ENCODE measurements at regions not wholly inside any gene's neighbourhood (a gene's known extent, or its start where the extent isn't known, plus 50 kb on each side); places are given as distances from the start of the nearest gene placed in this dataset.

DNA sequence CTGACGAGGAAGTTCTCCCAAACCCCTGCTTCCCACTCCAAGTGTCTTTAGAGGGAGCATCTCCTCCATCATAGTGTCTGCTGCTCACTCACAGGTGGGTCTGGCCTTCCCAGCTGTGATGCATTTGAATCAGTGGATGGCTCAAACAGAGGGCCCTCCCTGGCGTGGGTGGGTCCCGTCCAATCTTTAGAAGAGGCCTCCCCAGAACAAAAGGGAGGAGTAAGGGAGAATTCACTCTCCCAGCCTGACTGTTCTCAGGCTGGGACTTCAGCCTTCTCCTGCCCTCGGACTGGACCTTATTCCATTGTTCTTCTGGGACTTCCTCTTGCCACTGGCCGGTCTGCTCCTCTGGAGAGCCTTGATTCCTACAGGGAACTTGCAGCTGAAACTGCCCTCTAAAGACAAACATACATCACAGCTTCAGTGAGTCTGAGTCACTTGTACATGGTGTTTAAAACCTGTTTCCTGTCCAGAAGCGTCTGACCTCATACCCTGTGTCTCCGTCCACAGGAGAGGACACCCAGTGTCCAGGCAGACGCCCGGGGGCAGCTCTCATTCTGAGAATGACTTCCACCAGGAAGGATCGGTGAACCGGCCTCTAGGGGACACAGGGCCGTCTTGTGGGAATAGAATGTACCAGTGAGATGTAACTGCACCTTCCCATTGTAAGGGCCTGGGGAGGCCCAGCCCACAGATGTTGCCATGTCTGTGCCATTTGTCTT, 234.7 kb downstream of the BRD1 start:
- in situ Hi-C loops (cut with HindIII; ENCODE audit: low sequenced_read_pairs) = no loop called here

DNA sequence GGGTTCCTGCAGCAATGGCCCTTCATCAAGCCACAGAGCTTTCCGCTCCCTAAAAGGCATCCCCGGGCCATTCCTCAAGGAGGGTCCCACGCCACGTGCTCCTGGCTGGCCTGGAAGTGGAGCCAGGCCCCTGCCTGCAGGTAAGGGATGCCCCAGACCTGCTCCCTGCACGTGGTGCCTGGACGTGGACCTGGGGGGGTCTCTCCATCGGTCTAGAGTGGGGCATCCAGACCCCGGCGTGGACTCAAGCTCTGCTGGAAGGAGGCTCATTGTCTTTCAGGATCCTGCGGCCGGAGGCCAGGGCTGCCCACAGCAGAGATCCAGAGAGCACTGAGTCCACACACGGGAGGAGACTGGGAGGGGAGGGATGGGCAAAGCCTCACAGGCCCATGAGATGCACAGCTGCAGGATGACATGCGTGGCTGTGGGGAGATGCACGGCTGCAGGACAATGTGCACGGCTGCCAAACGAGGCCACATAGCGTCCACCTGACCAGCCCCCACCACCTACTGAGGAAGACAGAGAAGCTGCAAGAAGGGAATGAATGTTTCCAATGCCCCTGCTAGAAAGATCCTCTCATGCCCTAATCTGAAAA, 236.7 kb downstream of the BRD1 start:
- in situ Hi-C loops (cut with HindIII; ENCODE audit: low sequenced_read_pairs) = no loop called here

DNA sequence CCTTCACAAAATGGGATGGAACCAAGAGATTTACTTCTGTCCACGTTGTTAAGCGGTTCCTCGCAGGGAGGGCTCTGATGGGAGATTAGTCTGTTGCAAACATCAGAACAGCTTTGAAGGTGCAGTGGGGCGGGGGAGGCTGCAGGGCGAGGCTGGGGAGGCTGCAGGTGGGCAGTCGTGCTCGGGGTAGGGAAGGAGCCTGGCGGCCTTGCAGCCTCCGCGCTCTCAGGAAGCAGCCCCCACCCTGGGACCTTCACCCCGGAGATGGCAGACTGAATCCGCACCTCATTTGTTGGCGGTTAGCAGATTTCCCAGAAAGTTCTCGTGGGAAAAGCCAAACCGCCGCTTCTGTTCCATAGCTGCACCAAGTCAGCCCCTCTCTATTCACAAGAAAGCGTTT, 237.3 kb downstream of the BRD1 start:
- in situ Hi-C loops (cut with HindIII; ENCODE audit: low sequenced_read_pairs) = no loop called here

DNA sequence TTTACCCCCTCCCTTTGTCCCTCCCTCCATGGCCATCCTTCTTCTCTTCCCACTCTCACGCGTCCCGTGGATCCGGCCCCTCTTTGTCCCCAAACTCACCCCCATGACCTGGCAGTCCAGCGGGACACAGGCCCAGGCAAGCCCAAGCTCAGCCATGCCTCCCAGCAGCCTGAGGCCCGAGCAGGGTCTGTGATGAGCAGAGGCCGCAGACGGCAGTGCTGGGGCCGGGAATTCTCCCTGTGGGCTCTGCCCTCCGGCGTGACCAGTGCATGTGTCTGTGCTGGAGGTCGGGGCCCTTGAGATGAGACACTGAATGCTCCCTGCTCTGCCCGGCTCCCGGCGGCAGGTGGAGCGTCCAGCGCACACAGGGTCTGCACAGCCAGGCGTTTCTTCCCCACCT, 237.9 kb downstream of the BRD1 start:
- in situ Hi-C loops (cut with HindIII; ENCODE audit: low sequenced_read_pairs) = no loop called here

GRCh38 chr22:49589301-49589700, 238.4 kb downstream of the BRD1 start:
- in situ Hi-C loops (cut with HindIII; ENCODE audit: low sequenced_read_pairs) = no loop called here

DNA sequence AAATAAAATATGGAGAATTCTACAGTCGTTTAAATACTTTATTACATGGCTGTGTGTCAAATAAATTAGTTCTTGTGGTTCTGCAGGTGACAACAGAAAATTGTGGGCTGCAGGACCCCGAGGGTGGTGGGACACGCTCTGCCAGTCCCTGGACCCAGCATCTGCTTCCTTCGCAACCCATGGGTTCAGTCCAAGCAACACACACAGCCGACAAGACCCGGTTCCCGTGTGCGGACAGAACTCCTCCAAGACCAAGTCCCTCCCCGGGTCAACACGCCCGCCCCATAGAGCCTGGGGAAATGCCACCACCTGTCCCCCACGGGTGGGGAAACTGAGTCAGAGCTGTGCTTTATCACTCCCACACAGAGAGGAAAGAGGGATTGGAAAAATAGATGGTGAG, 238.9 kb downstream of the BRD1 start:
- in situ Hi-C loops (cut with HindIII; ENCODE audit: low sequenced_read_pairs) = no loop called here

DNA sequence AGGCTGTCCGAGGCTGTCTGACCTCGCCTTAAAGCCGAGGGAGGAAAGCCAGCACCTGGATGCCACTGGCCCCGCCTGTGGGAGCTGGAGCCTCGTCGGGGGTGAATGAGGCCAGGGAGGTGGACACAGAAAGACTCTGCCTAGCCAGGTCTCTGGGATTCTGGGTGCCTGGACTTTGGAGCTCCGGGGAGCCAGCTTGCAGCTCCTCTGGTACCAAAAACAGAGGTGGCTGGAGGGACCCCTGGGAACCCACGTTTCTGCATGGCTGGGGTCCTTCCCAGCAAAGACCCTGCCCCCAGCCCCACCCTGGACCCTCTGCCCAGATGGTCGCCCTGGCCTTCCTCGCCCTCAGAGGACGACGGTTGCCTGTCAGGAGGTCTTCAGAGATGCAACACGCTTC, 239.7 kb downstream of the BRD1 start:
- in situ Hi-C loops (cut with HindIII; ENCODE audit: low sequenced_read_pairs) = no loop called here

DNA sequence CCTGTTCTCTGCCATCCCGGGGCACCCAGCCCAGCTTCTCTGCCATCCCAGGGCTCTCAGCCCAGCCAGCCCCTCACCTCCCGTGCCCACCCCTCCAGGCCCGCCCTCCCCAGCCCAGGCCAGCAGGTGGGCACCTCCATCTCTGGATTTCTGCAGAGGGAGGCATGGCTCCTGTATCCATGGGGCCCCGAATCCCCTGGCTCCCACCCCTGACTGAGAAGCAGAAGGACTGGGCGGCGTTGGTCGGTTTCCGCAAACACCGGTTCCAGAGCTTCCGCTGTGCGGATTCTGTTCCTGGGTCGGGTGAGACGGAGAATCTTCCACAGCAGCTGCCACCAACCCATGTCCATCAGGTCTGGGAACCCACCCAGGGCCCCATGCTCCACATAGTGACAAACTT, 240.3 kb downstream of the BRD1 start:
- in situ Hi-C loops (cut with HindIII; ENCODE audit: low sequenced_read_pairs) = no loop called here

DNA sequence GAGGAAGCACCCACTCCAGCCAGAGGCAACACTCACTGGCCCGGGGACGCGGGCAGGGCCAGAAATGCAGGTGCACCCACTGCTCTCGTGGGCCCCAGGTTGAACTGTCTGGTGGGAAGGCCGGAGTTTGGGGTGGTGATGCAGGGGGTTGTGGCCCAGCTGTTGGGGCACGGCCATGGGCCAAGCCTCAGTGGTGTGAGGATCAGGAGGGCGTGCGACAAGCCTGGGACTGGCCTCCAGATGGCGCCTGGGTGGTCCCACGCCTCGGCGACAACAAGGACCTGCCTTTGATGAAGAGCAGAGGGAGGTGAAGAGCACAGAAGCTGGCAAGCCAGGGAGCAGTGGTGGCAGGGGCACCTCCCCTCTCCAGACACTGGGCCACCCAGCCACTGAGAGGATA, 240.8 kb downstream of the BRD1 start:
- in situ Hi-C loops (cut with HindIII; ENCODE audit: low sequenced_read_pairs) = no loop called here

DNA sequence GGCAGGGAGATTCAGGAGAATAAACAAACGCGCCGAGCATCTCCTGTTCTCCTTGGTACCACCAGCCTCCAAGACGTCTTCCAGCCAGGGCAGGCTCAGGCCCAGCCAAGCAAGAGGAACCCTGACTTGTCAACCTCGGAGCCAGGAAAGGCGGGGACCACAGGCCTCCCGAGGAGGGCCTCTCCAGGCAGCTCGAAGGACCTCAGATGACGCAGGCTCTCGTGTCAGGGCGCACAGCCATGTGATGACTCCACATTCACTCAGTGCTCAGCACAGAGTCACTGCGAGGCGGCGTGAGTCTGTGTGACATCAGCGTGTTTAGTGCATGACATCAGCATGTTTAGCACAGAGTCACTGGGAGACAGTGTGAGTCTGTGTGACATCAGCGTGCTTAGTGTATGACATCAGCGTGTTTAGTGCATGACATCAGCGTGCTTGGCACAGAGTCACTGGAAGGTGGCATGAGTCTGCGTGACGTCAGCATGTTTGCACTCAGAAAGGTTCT, 241.4 kb downstream of the BRD1 start:
- in situ Hi-C loops (cut with HindIII; ENCODE audit: low sequenced_read_pairs) = no loop called here

GRCh38 chr22:49585461-49586243, 242.0 kb downstream of the BRD1 start:
- in situ Hi-C loops (cut with HindIII; ENCODE audit: low sequenced_read_pairs) = no loop called here

GRCh38 chr22:49583886-49584505, 243.7 kb downstream of the BRD1 start:
- in situ Hi-C loops (cut with HindIII; ENCODE audit: low sequenced_read_pairs) = no loop called here

- in situ Hi-C loops (cut with HindIII; ENCODE audit: low sequenced_read_pairs) = no loop called here
Measured at GRCh38 chr22:49583341-49583740, 244.3 kb downstream of the BRD1 start.

DNA sequence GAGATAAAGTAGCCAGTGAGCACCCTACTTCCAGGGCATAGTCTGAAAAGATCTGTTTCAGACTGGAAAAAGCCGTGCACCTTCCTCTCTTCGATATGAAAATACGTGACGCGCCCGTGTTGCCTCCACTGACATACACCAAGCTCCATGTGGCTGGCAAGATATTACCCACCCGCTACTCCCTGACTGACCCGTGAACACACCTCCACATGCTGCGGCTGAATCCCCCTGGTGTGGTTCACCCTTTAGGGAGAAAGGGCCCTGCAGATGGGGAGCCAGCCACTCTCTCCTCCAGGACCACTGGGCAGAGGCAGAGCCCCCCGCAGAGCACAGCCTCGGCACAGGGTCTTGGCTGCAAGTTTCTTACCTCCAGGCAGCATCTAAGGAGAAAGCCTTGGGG, 245.0 kb downstream of the BRD1 start:
- in situ Hi-C loops (cut with HindIII; ENCODE audit: low sequenced_read_pairs) = no loop called here

GRCh38 chr22:49582181-49582580, 245.5 kb downstream of the BRD1 start:
- in situ Hi-C loops (cut with HindIII; ENCODE audit: low sequenced_read_pairs) = no loop called here

DNA sequence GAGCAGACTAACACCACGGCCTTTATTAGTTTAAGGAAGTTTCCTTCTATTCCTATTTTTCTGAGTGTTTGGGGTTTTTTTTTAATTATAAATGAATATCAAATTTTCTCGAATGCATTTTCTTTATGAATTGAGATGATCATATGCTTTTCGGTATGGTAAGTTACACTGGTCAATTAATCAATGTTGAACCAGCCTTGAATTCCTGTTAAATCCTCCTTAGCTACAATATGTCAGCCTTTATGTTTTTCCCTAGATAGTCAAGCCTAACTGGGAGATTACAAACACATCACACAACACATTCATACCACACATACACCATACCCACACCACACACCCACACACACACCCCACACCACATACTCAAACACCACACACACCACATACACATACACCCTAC, 247.6 kb downstream of the BRD1 start:
- in situ Hi-C loops (cut with HindIII; ENCODE audit: low sequenced_read_pairs) = no loop called here

DNA sequence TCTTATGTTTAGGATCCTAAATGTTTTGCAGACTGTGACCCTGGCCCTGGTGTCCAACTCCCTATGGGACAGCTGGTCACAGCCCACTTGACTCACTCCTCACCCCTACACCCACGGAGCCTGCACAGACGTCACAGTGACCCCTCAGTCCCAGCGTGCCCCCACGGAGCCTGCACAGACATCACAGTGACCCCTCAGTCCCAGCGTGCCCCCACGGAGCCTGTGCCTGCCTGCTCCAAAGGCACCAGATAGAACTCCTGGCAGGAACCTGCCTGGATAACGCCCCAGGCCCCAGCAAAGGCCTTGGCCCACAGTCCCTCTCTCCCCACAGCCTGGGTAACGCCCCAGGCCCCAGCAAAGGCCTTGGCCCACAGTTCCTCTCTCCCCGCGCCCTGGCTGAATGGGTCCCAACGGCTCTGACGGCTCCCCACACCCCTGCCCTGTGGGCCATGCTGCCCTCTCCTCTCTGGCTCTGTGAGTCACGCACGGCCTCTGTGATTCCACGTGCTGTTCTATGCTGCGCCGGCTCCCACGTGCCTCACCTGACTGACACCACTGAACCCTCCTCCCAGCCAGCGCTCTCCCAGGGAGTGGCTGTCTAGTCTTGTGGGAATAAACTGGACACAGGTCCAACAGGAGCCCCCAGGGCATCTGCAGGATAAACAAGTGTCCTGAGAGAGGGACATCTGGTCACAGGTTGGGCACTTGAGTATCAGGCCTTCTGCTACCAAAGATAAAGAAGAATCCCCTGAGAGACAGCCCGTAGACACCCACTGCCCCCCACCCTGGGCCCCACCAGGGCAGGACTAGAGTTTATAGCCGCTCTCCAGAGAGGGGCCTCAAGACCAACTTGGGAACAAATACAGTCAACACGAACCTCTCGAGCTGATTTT, 250.3 kb downstream of the BRD1 start:
- in situ Hi-C loops (cut with HindIII; ENCODE audit: low sequenced_read_pairs) = no loop called here

DNA sequence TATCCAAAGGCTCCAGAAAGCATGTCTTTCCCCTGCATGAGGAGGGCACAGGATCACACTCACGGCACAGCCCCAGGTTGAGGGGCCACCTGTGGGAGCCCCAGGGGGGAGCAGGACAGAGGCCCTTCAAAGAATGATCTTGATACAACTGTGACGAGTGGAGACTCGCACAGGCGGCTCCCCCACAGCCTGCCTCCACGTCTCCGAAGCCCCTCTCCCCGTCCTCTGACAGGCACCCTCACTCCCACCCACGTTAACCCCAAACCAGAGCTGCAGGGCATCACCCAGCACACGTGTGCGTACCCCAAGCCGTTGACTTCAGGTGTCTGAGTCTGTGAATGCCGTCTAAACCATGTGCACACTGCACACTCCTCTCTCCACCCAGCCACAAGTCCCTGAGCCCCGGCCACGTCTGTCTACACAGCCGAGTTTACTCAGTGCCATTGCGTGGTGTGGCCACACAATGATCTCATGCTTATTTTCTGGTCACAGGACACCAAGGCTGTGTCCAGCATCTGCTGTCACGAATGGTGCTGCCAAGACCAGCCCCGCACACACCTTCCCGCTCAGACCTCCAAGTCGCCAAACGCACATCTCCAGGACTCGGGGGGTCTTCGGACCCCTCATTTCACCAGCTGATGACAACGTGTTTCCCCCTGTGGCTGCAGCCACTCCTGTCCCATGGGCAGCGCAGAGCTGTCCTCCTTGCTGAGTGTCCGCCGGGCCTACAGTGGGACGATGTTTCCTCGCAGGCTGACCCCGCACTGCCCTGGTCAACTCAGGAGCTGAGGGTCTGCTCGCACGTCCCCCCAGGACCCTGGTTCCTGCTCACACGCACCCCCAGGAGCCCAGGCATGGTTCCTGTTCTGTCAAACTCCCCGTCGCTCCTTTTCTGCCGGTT, 251.2 kb downstream of the BRD1 start:
- in situ Hi-C loops (cut with HindIII; ENCODE audit: low sequenced_read_pairs) = no loop called here

- in situ Hi-C loops (cut with HindIII; ENCODE audit: low sequenced_read_pairs) = no loop called here
Measured at GRCh38 chr22:49575703-49576081, 252.0 kb downstream of the BRD1 start.

Measured in DLD1 (cell line).